Naive thymus-derived CD8-positive, alpha-beta T cell (primary cell): ENCODE measurements at regions not wholly inside any gene's neighbourhood (a gene's known extent, or its start where the extent isn't known, plus 50 kb on each side); places are given as distances from the start of the nearest gene placed in this dataset.
A peak's percentile ranks its signal among the peaks of the same experiment; 100 is the strongest.

Source experiments
- ATAC-seq, 2 donors: fragments of 150-1000 bp; cut with Tn5 transposase in 1 of 2; sonication (Bioruptor Pico), chemical (Tn5 transposase) in 1 of 2; 1 replicate in 1 of 2; 2 replicates in 1 of 2; pipeline ENCODE4 v1.10.0; 2021; ENCODE audit warnings: mild to moderate bottlenecking in 2 of 2, moderate library complexity in 2 of 2
- POLR2A ChIA-PET: fragments of 350-600 bp; sonication (Branson Sonifier 250); formaldehyde crosslinking; loops from one replicate; lab custom pipeline; 2021; ENCODE audit warnings: antibody characterized with exemption; lab: Charles Lee
- DNase-seq, 10 donors: peaks; one replicate each; pipeline versions ENCODE4 v3.0.0 to v3.0.0-alpha.2; 2020 to 2022
- H3K27ac Mint-ChIP-seq, 10 donors: one replicate each; pipeline ENCODE4 v1.8.0; 2020 to 2022; ENCODE audit warnings: mild to moderate bottlenecking in 10 of 10, mixed read lengths in 10 of 10, moderate library complexity in 4 of 10, inconsistent platforms in 1 of 10
- H3K27me3 Mint-ChIP-seq, 5 donors: one replicate each; pipeline ENCODE4 v1.8.0; 2021 to 2022; ENCODE audit warnings: mixed read lengths in 5 of 5
- H3K36me3 Mint-ChIP-seq, 3 donors: one replicate each; pipeline ENCODE4 v1.8.0; 2020 to 2022; ENCODE audit warnings: mixed read lengths in 3 of 3, mild to moderate bottlenecking in 2 of 3, inconsistent platforms in 1 of 3
- H3K4me1 Mint-ChIP-seq, 4 donors: one replicate each; pipeline ENCODE4 v1.8.0; 2021 to 2022; ENCODE audit warnings: mixed read lengths in 4 of 4
- H3K4me3 Mint-ChIP-seq, 10 donors: one replicate each; pipeline ENCODE4 v1.8.0; 2020 to 2022; ENCODE audit warnings: mild to moderate bottlenecking in 10 of 10, mixed read lengths in 10 of 10, moderate library complexity in 6 of 10, inconsistent platforms in 1 of 10
- H3K9me3 Mint-ChIP-seq, 9 donors: one replicate each; pipeline ENCODE4 v1.8.0; 2020 to 2022; ENCODE audit warnings: mixed read lengths in 9 of 9, mild to moderate bottlenecking in 3 of 9, inconsistent platforms in 1 of 9, moderate library complexity in 1 of 9

- DNase-seq, result peak in 1 of 10 donors; percentile 3
- POLR2A ChIA-PET, result no interaction called here
- Mint-ChIP-seq H3K27me3 (peaks cover 2 to 31% (median 14%) of the 10 kb centered on the region in 5 donors), H3K4me3 (peak overlapping the region in 1 of 10 donors; percentile 70), H3K36me3 (no peaks in the 10 kb centered on the region), H3K4me1 (peaks cover 13 to 24% (median 17%) of the 10 kb centered on the region in 4 donors), H3K9me3 (no peaks in the 10 kb centered on the region), H3K27ac (no peak overlapping the region)
- no peak for ATAC-seq
Observed at GRCh38 chr3:127482216-127483004, 108.1 kb downstream of the TPRA1 start.

GRCh38 chr3:127480196-127480954, 110.2 kb downstream of the TPRA1 start:
- Mint-ChIP-seq H3K27me3 (peaks cover 9 to 33% (median 13%) of the 10 kb centered on the region in 5 donors), H3K9me3 (no peaks in the 10 kb centered on the region), H3K4me1 (peaks cover 12 to 24% (median 16%) of the 10 kb centered on the region in 4 donors), H3K27ac (no peak overlapping the region), H3K4me3 (no peak overlapping the region), H3K36me3 (no peaks in the 10 kb centered on the region)
- ATAC-seq, result no peak
- DNase-seq, result no peak
- POLR2A ChIA-PET, result no interaction called here

- Mint-ChIP-seq H3K4me1 (peaks cover 13 to 23% (median 14%) of the 10 kb centered on the region in 4 donors), H3K36me3 (no peaks in the 10 kb centered on the region), H3K27ac (no peak overlapping the region), H3K27me3 (peaks cover 7 to 40% (median 14%) of the 10 kb centered on the region in 5 donors), H3K4me3 (no peak overlapping the region), H3K9me3 (no peaks in the 10 kb centered on the region)
- POLR2A ChIA-PET, result no interaction called here
- no peak for ATAC-seq
- peak in 1 of 10 donors; percentile 54 for DNase-seq
Observed at GRCh38 chr3:127479449-127479848, 111.1 kb downstream of the TPRA1 start.

GRCh38 chr3:127478922-127479321, 111.6 kb downstream of the TPRA1 start:
- Mint-ChIP-seq H3K9me3 (no peaks in the 10 kb centered on the region), H3K4me3 (no peak overlapping the region), H3K27ac (no peak overlapping the region), H3K36me3 (no peaks in the 10 kb centered on the region), H3K4me1 (peaks cover 10 to 18% (median 13%) of the 10 kb centered on the region in 4 donors), H3K27me3 (peaks cover 7 to 45% (median 15%) of the 10 kb centered on the region in 5 donors)
- POLR2A ChIA-PET, result no interaction called here
- DNase-seq (peak in 1 of 10 donors; percentile 18), ATAC-seq (no peak)

GRCh38 chr3:127477396-127477795, 113.1 kb downstream of the TPRA1 start:
- H3K36me3 Mint-ChIP-seq, result no peaks in the 10 kb centered on the region
- H3K9me3 Mint-ChIP-seq, result no peaks in the 10 kb centered on the region
- ATAC-seq (no peak), DNase-seq (peak in 1 of 10 donors; percentile 46)
- H3K27me3 Mint-ChIP-seq, result peaks cover 7 to 31% (median 9%) of the 10 kb centered on the region in 5 donors
- no peak overlapping the region for H3K27ac Mint-ChIP-seq
- POLR2A ChIA-PET, result no interaction called here
- peaks cover 0 to 4% (median 1%) of the 10 kb centered on the region in 4 donors for H3K4me1 Mint-ChIP-seq
- H3K4me3 Mint-ChIP-seq, result no peak overlapping the region

GRCh38 chr3:127476936-127477335, 113.6 kb downstream of the TPRA1 start:
- H3K4me1 Mint-ChIP-seq, result peaks cover 0 to 4% (median 0%) of the 10 kb centered on the region in 4 donors
- DNase-seq, result no peak

GRCh38 chr3:127475975-127476705, 114.4 kb downstream of the TPRA1 start:
- Mint-ChIP-seq H3K9me3 (no peaks in the 10 kb centered on the region), H3K27me3 (peaks cover 6 to 27% (median 9%) of the 10 kb centered on the region in 5 donors), H3K36me3 (no peaks in the 10 kb centered on the region), H3K4me3 (no peak overlapping the region), H3K27ac (no peak overlapping the region), H3K4me1 (peaks cover 0 to 2% (median 0%) of the 10 kb centered on the region in 4 donors)
- ATAC-seq (no peak), DNase-seq (no peak)
- POLR2A ChIA-PET, result no interaction called here

More at GRCh38 chr3:127476936-127477335, 113.6 kb downstream of the TPRA1 start:
- peaks cover 6 to 27% (median 9%) of the 10 kb centered on the region in 5 donors for H3K27me3 Mint-ChIP-seq
- no peak overlapping the region for H3K27ac Mint-ChIP-seq
- H3K4me3 Mint-ChIP-seq, result no peak overlapping the region
- no peaks in the 10 kb centered on the region for H3K36me3 Mint-ChIP-seq
- H3K9me3 Mint-ChIP-seq, result no peaks in the 10 kb centered on the region
- POLR2A ChIA-PET, result no interaction called here
- ATAC-seq, result no peak

GRCh38 chr3:127475391-127475790, 115.1 kb downstream of the TPRA1 start:
- POLR2A ChIA-PET, result no interaction called here
- H3K36me3 Mint-ChIP-seq, result no peaks in the 10 kb centered on the region
- H3K27ac Mint-ChIP-seq, result no peak overlapping the region
- H3K27me3 Mint-ChIP-seq, result peaks cover 6 to 27% (median 9%) of the 10 kb centered on the region in 5 donors
- H3K4me3 Mint-ChIP-seq, result no peak overlapping the region
- no peaks in the 10 kb centered on the region for H3K9me3 Mint-ChIP-seq
- peaks cover 0 to 2% (median 0%) of the 10 kb centered on the region in 4 donors for H3K4me1 Mint-ChIP-seq
- no peak for ATAC-seq
- DNase-seq, result no peak

- peaks cover 6 to 32% (median 17%) of the 10 kb centered on the region in 5 donors for H3K27me3 Mint-ChIP-seq
- H3K9me3 Mint-ChIP-seq, result peaks cover 0 to 4% (median 0%) of the 10 kb centered on the region in 9 donors
- H3K4me1 Mint-ChIP-seq, result peaks cover 0 to 5% (median 0%) of the 10 kb centered on the region in 4 donors
- no peak overlapping the region for H3K27ac Mint-ChIP-seq
- H3K36me3 Mint-ChIP-seq, result no peaks in the 10 kb centered on the region
- POLR2A ChIA-PET, result no interaction called here
- no peak for ATAC-seq
- no peak for DNase-seq
- H3K4me3 Mint-ChIP-seq, result no peak overlapping the region
Observed at GRCh38 chr3:127473244-127474024, 117.1 kb downstream of the TPRA1 start.

- H3K4me3 Mint-ChIP-seq, result no peak overlapping the region
- peaks cover 0 to 13% (median 4%) of the 10 kb centered on the region in 9 donors for H3K9me3 Mint-ChIP-seq
- POLR2A ChIA-PET, result no interaction called here
- peaks cover 0 to 5% (median 0%) of the 10 kb centered on the region in 3 donors for H3K36me3 Mint-ChIP-seq
- no peak overlapping the region for H3K27ac Mint-ChIP-seq
- DNase-seq (no peak), ATAC-seq (no peak)
- H3K4me1 Mint-ChIP-seq, result peaks cover 0 to 8% (median under 1%) of the 10 kb centered on the region in 4 donors
- H3K27me3 Mint-ChIP-seq, result peaks cover 7 to 41% (median 17%) of the 10 kb centered on the region in 5 donors
Observed at GRCh38 chr3:127472506-127472905, 118.0 kb downstream of the TPRA1 start.

GRCh38 chr3:127471142-127471541, 119.4 kb downstream of the TPRA1 start:
- Mint-ChIP-seq H3K9me3 (peaks cover 0 to 13% (median 4%) of the 10 kb centered on the region in 9 donors), H3K4me3 (no peak overlapping the region), H3K36me3 (peaks cover 0 to 5% (median 0%) of the 10 kb centered on the region in 3 donors), H3K4me1 (peaks cover 0 to 11% (median 3%) of the 10 kb centered on the region in 4 donors), H3K27ac (no peak overlapping the region), H3K27me3 (peaks cover 2 to 36% (median 8%) of the 10 kb centered on the region in 5 donors)
- DNase-seq, result no peak
- POLR2A ChIA-PET, result interaction anchor here (0.6 kb wide), 1 partner anchor 716 kb away, joined by 3 read pairs; no protein-coding TSS in a partner anchor
- no peak for ATAC-seq
